ENCODE measurements at regions not wholly inside any gene's neighbourhood (a gene's known extent, or its start where the extent isn't known, plus 50 kb on each side); places are given as distances from the start of the nearest gene placed in this dataset.
"Not testable (repeated sequence)": the region's sequence is repeated elsewhere in the genome, so short reads cannot be mapped to it uniquely, and the experiment has no call there.

DNA sequence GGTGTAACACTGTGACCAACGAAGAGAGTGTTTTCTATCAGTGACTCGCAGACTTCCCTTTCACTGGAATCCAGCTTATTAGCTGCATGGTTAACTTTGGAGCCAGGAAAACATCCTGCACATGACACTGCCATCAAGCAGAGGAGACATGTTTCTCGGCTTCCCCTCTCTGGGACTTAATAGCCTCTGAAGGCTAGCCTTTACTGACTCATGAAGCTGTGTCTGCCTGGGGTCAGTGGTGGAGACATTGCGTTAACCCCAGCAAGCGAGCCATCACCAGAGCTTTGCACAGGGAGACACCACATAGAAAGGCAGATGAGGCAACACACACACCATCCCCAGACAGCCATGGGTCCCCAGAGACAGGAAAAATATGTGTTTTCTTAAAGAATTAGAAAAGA is 126.9 kb upstream of the PRICKLE1 start:
- no peaks in the 10 kb centered on the region for H3K36me3 Mint-ChIP-seq
- no peak overlapping the region for H3K27ac Mint-ChIP-seq
- H3K27ac ChIP-seq: no peak overlapping the region
- peaks cover 8% of the 10 kb centered on the region for H3K9me3 Mint-ChIP-seq
- no peak overlapping the region for H3K4me3 Mint-ChIP-seq
- TF ChIP-seq, protein P1, sequence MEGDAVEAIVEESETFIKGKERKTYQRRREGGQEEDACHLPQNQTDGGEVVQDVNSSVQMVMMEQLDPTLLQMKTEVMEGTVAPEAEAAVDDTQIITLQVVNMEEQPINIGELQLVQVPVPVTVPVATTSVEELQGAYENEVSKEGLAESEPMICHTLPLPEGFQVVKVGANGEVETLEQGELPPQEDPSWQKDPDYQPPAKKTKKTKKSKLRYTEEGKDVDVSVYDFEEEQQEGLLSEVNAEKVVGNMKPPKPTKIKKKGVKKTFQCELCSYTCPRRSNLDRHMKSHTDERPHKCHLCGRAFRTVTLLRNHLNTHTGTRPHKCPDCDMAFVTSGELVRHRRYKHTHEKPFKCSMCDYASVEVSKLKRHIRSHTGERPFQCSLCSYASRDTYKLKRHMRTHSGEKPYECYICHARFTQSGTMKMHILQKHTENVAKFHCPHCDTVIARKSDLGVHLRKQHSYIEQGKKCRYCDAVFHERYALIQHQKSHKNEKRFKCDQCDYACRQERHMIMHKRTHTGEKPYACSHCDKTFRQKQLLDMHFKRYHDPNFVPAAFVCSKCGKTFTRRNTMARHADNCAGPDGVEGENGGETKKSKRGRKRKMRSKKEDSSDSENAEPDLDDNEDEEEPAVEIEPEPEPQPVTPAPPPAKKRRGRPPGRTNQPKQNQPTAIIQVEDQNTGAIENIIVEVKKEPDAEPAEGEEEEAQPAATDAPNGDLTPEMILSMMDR (IDR thresholded peaks at IDR 0.05): no peak
- TF ChIP-seq EZH2phosphoT487 (IDR thresholded peaks at IDR 0.05): no peak
- TF ChIP-seq EZH2 (IDR thresholded peaks at IDR 0.05): no peak
- H2AFZ ChIP-seq (replicated peaks): no peak overlapping the region
- H3K4me1 ChIP-seq: no peaks in the 10 kb centered on the region
- no peaks in the 10 kb centered on the region for H3K9me3 ChIP-seq (ENCODE audit: low read depth)
- DNase-seq (ENCODE audit: low spot score): no peak
- H3K27me3 ChIP-seq: no peaks in the 10 kb centered on the region
- no peaks in the 10 kb centered on the region for H3F3A ChIP-seq (ENCODE audit: low read depth)
- H3K9ac ChIP-seq: no peak overlapping the region
- H3K4me2 ChIP-seq: no peak overlapping the region
- no peak overlapping the region for H3K4me3 ChIP-seq
- no peaks in the 10 kb centered on the region for H3K79me2 ChIP-seq (ENCODE audit: low read depth)
- H4K20me1 ChIP-seq (ENCODE audit: low read depth): no peaks in the 10 kb centered on the region
- peaks cover 2% of the 10 kb centered on the region for H3K27me3 Mint-ChIP-seq (ENCODE audit: insufficient read depth, low read depth)
- no peaks in the 10 kb centered on the region for H3K4me1 Mint-ChIP-seq
- H3K36me3 ChIP-seq: no peaks in the 10 kb centered on the region

DNA sequence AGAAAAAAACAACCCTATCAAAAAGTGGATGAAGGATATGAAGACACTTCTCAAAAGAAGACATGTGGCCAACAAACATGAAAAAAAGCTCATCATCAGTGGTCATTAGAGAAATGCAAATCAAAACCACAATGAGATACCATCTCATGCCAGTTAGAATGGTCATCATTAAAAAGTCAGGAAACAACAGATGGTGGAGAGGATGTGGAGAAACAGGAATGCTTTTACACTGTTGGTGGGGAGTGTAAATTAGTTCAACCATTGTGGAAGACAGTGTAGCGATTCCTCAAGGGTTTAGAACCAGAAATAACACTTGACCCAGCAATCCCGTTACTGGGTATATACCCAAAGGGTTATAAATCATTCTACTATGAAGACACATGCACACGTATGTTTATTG is 124.0 kb upstream of the PRICKLE1 start:
- not testable (repeated sequence) for H3K27ac ChIP-seq; H3K9ac ChIP-seq; H3K36me3 Mint-ChIP-seq; H3K27me3 ChIP-seq; H3K79me2 ChIP-seq (ENCODE audit: low read depth); H3K4me2 ChIP-seq; H3K36me3 ChIP-seq; DNase-seq (ENCODE audit: low spot score); H3K9me3 ChIP-seq (ENCODE audit: low read depth); H3K4me1 ChIP-seq; H3F3A ChIP-seq (ENCODE audit: low read depth); H3K27me3 Mint-ChIP-seq (ENCODE audit: insufficient read depth, low read depth); H3K27ac Mint-ChIP-seq; H3K4me3 ChIP-seq; H4K20me1 ChIP-seq (ENCODE audit: low read depth); H3K4me3 Mint-ChIP-seq; H3K4me1 Mint-ChIP-seq; H2AFZ ChIP-seq (replicated peaks)
- H3K9me3 Mint-ChIP-seq: peaks cover 19% of the 10 kb centered on the region

GRCh38 chr12:42708374-42708773 is 118.8 kb upstream of the PRICKLE1 start:
- DNase-seq (ENCODE audit: low spot score): peak; percentile 52
- not testable (repeated sequence) for H3F3A ChIP-seq (ENCODE audit: low read depth); H3K9me3 ChIP-seq (ENCODE audit: low read depth); H3K36me3 ChIP-seq; H3K4me3 Mint-ChIP-seq; H3K4me3 ChIP-seq; H3K27ac Mint-ChIP-seq; H3K27ac ChIP-seq; H3K79me2 ChIP-seq (ENCODE audit: low read depth); H3K9ac ChIP-seq; H3K27me3 ChIP-seq; H4K20me1 ChIP-seq (ENCODE audit: low read depth); H3K27me3 Mint-ChIP-seq (ENCODE audit: insufficient read depth, low read depth); H3K36me3 Mint-ChIP-seq; H3K4me1 Mint-ChIP-seq; H3K4me1 ChIP-seq
- peak overlapping the region; percentile 32 for H3K4me2 ChIP-seq
- peaks cover 17% of the 10 kb centered on the region for H3K9me3 Mint-ChIP-seq
- peak overlapping the region; percentile 47 for H2AFZ ChIP-seq (replicated peaks)

DNA sequence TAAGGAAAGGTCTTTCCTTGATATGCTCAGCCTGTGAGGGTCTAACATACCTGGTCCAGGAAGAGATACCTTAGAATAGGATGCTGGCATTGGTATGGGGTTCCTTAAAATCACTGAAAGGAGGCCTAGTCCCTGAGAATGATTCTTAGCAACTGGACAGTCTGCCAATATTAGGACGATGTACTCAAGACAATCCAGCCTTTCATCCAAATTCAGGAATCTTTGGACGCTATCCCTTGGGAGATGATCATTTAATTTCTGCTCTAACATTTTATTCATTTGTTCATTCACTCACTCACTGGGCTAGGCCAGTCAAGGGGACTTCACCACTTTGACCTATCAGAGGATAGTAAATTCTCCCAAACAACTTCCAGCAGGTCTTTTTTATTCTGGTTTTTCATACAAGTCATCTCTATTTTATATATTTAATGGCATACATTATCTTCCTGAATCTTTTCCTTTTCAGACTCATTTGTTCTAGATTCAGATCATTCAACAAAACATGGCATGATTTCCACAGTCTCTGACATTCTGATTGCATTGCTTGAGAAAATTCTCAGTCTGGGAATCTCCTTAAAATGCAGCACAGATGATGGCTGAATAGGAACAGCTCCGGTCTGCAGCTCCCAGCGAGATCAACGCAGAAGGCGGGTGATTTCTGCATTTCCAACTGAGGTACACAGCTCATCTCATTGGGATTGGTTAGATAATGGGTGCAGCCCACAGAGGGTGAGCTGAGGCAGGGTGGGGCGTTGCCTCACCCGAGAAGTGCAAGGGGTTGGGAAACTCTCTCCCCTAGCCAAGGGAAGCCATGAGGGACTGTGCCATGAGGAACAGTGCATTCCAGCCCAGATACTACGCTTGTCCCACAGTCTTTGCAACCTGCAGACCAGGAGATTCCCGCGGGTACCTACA is 118.0 kb upstream of the PRICKLE1 start:
- Histone ChIP-seq H3F3A (ENCODE audit: low read depth) (no peaks in the 10 kb centered on the region), H3K36me3 (no peaks in the 10 kb centered on the region), H2AFZ (replicated peaks) (peak overlapping the region; percentile 47), H3K9me3 (ENCODE audit: low read depth) (no peaks in the 10 kb centered on the region), H3K27ac (no peak overlapping the region), H3K27me3 (no peaks in the 10 kb centered on the region), H3K4me2 (peak overlapping the region; percentile 10), H4K20me1 (ENCODE audit: low read depth) (no peaks in the 10 kb centered on the region), H3K9ac (no peak overlapping the region), H3K4me1 (peaks cover 5% of the 10 kb centered on the region), H3K4me3 (no peak overlapping the region), H3K79me2 (ENCODE audit: low read depth) (no peaks in the 10 kb centered on the region)
- peaks cover 7% of the 10 kb centered on the region for H3K4me1 Mint-ChIP-seq
- H3K27ac Mint-ChIP-seq: peak overlapping the region; percentile 13
- no peaks in the 10 kb centered on the region for H3K36me3 Mint-ChIP-seq
- H3K27me3 Mint-ChIP-seq (ENCODE audit: insufficient read depth, low read depth): no peaks in the 10 kb centered on the region
- DNase-seq (ENCODE audit: low spot score): no peak
- TF ChIP-seq, protein P1 (IDR thresholded peaks at IDR 0.05): no peak
- TF ChIP-seq EZH2 (IDR thresholded peaks at IDR 0.05): no peak
- H3K4me3 Mint-ChIP-seq: no peak overlapping the region
- H3K9me3 Mint-ChIP-seq: peaks cover 14% of the 10 kb centered on the region
